GM19452 (cell line): ENCODE measurements at regions not wholly inside any gene's neighbourhood (a gene's known extent, or its start where the extent isn't known, plus 50 kb on each side); places are given as distances from the start of the nearest gene placed in this dataset.

Experiments used
- ATAC-seq: cut with Tn5 transposase; IDR thresholded peaks from one replicate; pipeline ENCODE4 v1.9.1; 2021; ENCODE audit not compliant: unreplicated experiment

DNA sequence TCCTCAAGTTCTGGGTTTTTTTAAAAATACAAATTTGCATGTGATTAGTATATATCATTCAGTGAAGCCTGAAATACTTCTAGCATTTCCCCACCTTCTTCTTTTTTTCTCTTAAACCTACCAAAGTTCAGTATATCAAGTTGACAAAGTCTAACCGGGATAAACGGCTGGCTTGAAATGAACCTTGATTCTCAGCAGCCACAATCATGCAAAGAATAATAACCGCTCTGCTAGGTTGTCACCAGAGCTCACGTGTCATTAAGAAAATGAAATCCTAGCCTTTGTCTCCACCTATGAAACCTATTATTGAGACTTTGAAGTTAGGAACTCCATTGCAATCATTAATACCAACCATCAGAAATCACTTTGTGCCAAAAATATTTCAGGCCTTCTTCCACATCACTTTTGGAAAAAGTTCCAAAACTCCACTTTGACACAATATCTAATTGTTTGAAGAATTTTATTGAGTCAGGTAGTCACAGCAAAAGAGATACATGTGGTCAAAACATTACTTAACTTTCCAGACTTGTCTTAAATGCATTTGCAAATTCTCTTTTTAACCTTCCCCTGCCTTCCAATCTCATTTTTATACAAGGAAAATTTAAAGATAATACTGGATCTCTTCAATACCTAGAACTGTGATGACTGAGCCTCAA lies 285.6 kb upstream of the ACVR2A start:
- no peak for ATAC-seq

DNA sequence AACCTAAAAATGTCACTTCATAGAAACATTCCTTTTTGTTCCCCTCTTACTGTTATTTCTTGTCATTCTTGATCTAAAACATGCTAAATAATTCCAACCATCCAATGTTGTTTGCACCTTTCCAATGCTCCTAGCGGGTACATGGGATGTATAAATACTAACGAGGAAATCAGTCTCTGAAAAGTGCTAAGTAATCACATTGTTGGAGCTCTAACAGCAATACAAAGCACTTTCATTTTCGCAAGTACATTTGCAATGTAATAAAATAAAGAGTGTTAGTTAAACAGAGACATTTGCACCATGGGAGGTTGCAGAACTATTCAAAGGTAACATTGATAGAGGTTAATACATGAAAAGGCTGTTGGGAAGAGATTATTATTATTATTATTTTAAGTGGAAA lies 286.2 kb upstream of the ACVR2A start:
- ATAC-seq = no peak

DNA sequence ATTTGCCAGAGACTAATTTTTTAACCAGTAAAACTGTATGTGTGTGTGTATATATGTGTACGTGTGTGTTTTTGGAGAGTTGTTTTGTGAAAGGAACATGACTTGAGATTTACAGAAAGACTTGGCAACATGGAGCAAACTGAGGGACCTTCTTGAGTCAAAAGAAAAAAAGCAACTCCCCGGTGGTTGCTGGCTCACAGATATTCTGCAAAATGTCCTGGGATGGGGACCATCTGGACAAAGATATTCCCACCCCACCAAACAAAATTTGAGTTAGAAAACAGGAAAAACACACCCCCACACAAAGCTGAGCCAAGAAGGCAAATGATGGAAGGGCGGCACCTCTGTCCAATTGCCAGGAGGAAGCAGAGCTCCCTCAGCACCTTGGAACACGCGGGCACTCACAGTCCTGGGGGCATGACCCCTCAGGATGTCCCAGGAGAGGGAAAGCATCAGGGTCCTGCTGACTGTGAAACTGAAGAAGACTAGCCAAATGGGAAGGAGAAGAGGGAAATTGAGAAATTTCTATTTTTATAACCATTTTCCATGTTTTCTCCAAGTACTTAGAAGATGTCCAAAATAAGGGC lies 290.2 kb upstream of the ACVR2A start:
- ATAC-seq = no peak

DNA sequence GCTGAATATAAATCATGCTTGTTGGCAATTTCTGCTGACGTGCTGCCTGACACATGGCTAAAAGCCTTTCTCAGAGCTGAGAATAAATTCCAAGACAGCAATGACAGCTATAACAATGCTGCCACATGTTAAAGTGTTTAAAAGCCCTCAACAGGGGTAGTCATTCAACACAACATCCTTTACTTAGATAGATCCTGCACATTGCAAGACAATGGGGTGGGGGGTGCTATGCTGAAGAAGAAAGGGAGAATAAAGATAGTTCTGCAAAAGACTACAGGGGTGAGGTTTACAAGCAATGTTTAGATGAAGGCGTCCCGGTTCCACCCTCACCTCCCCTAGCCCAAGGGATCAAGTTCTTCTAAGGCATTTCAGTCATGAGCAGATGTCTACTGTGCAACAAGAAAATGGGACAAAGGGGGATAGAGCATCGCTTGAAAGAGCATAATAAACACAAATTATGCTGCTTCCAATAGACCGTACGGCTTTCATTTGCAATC lies 291.0 kb upstream of the ACVR2A start:
- no peak for ATAC-seq

DNA sequence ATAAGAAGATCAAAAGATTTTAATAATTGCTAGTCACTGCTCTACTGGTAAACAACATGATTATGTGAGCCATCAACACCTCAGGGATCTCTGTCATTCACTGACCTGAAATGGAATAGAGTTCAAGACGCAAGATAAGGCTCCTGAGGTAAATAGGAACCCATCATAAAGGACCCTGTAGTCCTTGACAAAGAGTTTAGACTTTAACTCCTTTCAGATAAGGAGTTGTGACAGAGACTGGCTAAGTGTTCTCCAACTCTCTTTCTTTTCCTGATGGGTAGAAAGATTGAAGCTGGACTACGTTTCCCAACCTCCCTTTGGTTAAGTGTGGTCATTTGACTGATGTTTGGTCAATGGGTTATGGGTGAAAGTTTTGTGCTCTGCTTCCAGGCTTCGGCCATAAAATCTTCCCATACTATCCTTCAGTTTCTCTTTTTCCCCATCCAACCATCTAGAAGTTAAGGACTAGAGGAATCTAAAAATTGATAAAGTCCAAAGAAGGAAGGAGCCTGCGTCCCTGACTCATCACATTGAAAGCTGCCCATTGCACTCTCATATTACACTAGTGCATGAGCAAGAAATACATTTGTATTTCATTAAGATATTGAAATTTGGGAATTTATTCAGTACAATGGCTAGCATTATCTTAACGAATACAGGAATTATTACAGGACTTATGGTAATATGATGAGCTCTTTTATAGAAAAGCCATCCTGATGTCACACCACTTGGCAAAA lies 293.7 kb upstream of the ACVR2A start:
- no peak for ATAC-seq

DNA sequence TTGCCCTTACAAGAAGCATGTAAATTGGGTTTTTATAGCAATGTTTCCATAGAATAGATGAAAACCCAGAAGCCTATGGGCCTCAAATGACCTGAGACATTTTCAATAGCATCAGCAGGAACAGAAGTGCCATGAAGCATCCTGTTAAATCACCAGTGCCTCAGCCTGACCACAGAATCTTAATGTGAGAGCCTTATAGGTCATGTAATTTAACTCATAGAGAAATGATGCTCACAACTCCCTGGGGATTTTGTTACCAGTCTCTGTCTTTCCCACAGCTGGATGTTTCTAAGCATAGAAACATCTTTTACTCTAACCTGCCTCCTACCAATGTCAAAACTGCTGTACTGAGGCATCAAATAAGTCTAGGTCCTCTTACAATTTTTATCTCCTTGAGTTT lies 295.8 kb upstream of the ACVR2A start:
- no peak for ATAC-seq

DNA sequence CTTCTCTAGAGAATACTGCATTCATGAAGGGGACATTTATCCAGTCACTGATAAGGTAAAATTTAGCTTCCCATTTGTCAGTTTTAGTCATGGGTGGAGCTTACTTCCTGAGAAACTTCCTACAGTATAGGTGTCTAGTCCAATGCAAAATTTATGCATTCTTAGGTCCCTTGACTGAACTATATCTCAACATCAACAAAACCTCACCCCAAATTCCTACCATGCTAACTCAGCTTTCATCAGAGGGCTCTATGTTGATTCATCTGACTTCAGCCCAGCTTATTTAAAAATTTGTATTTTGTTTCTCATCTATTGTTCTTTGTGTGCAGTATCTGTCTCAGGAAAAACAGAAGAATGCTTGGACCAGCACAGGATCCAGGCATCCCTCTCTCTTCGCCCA lies 296.4 kb upstream of the ACVR2A start:
- no peak for ATAC-seq

DNA sequence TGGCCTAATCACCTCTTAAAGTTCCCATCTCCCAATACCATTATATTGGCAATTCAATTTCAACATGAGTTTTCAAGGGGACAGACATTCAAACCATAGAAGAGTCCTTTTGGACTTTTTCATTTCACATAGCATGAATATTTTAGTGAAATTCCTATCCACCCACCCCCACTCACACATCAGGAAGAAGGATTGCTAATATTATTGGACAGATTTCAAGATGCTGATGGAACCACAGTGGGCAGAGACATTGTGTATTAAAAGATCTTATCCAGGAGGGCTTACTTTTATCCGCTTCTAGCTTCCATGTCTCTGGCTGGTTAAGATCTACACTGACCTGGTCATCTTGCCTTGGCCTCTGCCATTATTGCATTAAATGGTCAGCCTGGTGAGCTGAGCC lies 297.4 kb upstream of the ACVR2A start:
- ATAC-seq = no peak

DNA sequence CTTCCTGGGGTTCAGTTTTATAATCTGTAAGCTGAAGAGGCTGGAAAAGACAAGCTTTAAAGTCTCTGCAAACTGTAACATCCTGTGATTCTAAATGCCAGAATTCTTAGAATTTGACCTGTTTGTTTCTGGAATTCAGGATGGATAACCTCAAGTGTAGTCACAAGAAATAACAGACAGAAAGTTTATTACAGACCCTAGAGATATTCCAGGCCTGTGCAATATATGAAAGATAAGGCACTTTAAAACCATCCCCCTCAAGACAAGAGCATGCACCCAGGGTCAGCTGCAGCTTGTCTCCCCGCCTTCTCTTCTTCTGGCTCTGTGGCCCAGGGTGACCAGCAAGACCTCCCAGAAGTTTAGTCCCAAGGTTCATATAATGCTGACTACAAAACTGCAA lies 298.7 kb upstream of the ACVR2A start:
- no peak for ATAC-seq

DNA sequence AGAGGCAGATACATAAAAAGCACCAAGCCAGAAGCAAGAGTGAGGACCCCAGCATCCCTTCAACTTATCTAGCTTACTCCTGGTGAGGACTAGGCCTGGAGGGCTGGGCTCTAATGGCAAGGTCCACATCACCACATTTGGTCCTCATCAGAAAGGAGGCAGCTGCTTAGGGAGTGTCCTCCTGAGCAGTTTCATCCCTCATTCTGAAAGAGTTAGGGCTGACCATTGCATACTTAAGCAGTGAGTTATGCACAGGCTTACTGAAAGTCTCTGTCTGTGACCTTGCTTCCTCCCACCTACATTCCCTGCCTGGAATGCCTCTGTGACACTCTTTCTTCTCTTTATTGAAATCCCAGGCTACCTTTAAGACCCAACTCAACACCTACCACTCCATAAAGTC lies 301.8 kb upstream of the ACVR2A start:
- ATAC-seq = no peak

DNA sequence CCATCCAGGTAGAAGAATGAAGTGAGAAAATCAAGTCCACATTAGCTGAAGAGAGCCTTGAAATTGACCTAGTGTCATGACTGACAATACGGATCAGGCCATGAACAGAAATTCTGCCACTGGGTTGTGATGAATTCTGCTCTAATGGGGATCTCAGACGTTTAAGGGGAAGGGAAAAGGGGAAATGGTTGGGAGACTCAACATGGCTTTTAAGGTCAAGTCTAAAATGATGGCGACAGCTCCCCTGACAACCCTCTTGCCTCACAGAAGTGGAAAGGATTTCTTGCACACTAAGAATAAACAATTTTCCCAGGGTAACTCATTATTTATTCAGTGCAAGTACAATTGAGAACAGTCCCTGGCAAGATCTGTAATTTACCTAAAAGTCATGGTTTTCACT lies 302.5 kb upstream of the ACVR2A start:
- no peak for ATAC-seq

DNA sequence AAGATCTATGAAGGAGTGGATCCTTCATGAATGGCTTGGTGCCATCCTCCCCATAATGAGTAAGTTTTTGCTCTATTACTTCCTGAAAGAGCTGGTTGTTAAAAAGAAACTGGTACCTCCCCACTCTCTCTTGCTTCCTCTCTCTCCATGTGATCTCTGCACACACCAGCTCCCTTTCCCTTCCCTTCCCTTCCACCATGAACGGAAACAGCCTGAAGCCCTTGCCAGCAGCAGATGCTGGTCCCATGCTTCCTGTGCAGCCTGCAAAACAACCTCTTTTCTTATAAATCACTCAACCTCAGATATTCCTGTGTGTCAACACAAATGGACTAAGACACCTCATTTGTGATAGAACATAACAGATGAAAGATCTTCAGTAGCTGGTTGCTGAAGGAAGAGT lies 303.5 kb upstream of the ACVR2A start:
- no peak for ATAC-seq

DNA sequence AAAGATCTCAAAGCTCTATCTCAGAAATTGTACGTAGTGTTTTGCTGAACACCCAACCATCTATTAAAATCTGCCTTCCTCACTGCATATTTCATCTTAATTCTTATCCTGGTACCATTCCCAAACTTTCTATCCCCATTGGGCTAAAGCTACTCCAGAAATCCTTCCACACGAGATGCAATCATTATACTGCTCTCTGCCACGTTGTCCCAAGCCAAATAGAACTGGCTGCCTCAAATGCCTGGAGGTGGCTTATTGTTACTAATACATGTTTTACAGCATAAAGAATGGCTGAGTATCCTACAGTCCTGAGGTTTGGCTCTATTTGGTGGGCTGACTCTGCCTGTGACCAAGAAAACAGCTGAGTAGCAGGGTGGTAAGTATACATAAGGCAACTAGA lies 306.0 kb upstream of the ACVR2A start:
- no peak for ATAC-seq

DNA sequence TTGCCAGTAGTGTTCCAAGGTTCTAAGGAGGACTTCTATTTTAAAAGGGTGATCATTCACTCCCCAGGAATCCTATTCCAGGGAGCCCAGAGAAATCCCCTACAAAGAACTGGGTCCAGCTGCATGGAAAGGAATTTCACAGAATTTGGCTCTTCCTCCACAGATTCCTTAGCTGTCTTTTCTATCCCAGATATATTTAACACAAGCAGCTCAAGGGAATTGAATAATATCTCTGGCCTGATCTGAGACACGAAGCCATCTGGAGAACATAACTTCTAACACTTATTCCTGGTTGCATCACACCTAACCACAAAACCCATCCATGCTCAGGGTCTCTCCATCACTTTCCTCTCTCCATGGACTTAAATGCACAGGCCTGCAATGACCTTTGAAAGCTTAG lies 306.7 kb upstream of the ACVR2A start:
- no peak for ATAC-seq

DNA sequence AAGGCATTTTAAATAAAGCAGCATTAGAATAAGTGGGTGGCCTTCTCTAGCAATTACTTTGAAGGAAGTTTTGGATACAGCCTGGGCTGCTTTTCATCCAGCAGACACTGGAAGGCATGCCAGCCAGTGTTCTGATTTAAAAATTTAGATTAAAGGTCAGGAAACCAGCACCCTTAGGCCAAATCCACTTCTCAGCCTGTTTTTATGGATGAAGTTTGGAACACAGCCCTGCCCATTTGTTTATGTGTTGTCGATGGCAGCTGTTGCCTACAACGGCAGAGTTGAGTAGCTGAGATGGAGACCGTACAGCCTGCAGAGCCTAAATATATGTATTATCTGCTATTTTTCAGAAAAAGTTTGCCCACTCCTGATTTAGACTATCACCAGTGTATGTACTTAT lies 313.6 kb upstream of the ACVR2A start:
- no peak for ATAC-seq

DNA sequence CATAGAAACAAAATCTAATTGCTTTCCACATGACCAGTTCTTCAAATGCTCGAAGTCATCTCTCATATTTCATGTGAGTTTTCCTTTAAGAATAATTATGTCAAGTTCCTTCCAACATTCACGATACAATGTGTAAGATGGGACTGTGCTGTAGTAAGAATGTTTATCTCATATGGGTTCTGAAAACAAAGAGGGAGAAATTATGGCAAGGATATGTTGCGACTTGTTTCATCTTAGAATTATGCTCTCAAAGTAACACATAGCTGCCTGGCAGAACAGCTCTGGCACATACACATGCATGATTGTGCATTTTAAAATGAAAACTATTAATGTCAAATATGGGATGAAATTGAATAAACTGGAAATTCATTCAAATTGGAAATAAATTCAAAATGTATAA lies 314.8 kb upstream of the ACVR2A start:
- no peak for ATAC-seq

DNA sequence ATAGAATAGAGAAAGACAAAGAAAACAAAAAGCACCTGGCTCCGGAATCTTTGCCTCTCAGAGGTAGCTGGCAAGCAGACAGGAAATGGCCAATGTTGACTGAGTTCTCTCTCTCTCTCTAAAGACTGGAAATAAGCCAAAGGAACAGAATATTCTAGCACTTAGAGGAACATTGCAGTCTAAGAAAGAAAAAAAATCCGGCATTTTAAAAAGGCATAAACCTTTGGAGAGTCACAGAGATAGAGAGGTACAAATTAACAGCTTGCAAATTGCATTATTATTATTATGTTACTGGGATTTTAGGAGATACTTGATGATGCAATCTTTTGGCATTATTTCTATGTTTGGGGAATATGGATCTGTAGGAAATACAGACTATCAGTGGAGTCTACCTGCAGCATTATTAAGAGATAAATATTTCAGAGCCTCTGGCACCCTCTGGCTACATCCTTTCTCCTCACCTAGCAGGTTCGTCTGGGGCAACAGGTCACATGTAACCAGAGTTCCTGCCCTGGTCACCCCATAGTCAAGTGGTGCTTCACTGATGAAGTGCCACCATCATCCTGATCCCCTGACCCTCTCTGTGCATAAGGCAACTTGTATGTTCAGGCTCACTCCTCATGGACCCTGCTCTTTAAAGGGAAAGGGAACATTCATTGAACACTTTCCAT lies 318.9 kb upstream of the ACVR2A start:
- ATAC-seq = no peak

DNA sequence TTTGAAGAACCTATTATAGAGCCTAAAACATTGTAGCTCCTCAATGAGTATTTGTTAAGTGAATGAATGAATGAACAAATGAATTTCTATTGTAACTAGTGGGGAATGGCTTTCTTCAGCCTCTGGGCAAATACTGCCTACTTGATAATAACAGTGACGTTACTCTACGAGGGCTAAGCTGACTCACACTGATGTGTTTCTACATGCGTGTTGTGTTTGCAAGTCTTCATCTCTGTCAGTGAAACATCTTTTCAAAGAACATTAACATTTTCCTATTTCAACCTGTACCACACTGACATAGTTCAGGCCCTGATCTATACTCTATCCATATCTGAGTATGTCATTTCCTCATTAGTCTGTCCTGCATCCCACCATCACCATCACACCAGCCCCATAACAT lies 319.9 kb upstream of the ACVR2A start:
- no peak for ATAC-seq

DNA sequence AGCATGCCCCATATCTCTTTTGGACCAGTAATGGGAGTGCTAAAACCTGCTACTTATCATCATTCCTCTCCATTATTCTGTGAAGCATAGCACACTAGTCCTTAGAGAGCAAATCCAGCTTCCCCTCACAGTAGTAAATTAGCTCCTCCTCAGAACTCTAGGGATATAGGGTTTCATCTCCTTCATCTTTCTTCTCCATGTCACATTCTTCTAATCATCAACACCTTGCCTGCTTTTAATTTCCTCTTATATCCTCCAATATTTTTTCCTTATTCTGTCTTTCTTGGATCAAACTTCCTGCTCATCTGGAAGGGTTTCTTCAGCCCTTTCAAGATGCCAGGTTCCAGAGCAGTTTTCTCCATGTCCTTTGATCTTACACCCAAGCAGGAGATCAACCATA lies 321.4 kb upstream of the ACVR2A start:
- ATAC-seq = no peak

DNA sequence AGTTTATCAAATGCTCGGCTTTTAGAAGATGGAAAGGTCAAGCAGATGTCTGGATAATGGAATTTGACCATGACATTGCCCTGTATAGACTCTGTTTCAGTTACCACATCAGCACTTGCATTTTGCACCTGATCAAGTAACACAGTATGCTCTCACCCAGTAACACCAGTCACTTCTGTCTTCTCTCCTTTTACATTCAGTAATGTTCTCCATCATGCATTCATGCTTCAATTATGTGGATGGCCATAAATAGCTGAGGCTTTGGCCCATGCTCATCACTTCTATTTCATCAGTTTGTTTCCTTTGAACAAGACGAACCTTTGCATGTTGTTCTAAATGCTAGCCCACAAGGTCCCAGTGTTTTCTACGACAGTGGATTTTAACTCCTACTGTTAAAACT lies 322.9 kb upstream of the ACVR2A start:
- no peak for ATAC-seq

DNA sequence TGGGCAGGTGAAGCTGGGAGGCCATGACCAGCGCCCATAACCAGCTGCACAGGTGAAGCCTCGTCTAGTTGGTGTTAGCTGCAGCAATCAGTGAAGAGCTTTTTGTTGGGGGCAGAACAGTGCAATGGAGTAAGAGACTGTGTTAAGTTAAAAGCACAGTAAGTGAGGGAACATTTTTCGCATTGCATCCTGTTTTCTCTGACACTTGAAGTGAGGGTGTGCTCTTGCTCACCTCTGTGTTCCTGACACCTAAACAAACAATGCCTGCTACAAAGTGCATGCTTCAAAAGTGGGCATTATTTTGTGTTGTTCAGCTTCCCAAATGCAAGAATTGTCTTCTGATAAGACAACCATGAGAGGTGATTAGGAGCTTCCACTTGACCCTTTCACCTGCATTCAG lies 324.0 kb upstream of the ACVR2A start:
- ATAC-seq = no peak

DNA sequence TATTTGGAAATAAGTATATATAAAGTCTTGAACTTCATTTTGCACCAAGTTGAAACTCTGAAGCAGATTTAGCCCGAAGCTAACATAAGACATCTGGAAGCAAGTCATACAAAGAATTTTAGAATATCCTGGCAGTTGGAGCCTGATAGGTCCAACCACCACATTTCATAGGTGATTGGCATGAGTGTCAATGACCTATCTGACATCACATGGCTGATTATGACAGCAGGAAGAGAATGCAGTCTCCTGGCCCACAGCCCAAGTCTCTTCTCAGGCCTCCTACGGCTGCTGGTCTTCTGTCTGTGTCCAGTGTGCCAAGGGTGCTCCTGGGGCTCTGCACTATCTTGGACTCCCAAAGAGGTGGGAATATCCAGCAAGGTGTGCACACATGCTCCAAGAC lies 325.7 kb upstream of the ACVR2A start:
- no peak for ATAC-seq
